NOMO-1 (cell line): ENCODE measurements at regions not wholly inside any gene's neighbourhood (a gene's known extent, or its start where the extent isn't known, plus 50 kb on each side); places are given as distances from the start of the nearest gene placed in this dataset.
"Not testable (repeated sequence)": the region's sequence is repeated elsewhere in the genome, so short reads cannot be mapped to it uniquely, and the experiment has no call there.

Experiments
- DNase-seq, 2 experiments: peaks; one replicate each; lab custom pipeline; 2025; ENCODE audit not compliant: unreplicated experiment in 2 of 2; lab: John Stamatoyannopoulos, UW

DNA sequence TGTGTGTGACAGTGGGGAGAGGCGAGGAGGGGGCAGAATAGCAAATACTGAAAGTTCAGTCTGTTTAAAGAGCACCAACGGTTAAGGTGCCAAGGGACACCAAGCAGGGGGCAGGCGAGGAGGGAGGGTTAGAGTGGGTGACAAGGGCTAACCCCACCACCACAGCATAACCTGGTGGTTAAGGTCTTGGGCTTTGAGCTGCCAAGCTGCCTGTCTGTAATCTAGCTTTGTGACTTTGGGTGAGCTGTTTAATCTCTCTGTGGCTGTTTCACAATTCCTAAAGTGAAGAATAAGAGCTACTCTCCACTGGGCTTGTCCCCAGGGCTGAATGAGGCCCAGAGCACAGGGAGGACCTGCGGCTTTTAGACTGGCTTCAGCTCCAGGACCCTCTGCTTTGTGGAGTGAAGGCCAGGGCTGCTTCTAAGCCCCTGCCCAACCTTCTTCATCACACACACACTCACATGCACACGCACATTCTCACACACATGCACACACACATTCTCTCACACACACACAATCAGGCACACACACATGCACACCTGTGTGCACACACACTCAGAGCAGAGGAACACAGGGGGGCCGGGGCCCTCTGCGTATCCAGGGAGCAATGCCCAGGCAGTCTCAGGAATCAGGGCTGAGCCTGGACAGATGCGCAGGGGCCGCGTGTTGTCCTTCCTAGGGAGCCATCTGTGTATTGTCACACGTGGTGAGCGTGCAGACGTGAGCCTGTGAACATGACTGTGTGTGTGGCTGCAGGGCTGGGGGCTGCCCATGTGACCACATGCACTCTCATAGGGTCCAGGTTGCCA lies 101.6 kb upstream of the TARDBP start:
- DNase-seq: no peak

GRCh38 chr1:10911490-10912166 lies 100.8 kb upstream of the TARDBP start:
- no peak for DNase-seq

DNA sequence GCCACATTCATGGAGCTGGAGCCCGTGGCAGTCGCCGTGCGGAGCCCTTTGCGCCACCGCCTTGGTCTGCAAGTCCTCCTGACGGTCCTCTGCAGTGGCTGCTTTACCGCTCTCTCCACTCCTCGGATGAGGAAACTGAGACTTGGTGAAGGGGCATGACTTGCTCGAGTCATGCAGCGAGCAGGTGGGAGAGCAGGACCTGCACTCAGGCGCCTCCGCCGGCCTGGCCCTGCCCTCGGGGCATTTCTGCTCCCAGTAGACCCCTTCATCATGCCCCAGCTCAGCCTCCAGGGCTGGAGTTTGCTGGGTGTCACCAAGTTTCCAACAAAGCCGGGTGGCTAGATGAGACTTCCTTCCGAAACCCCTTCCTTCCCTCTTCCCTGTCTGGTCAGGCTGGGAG lies 100.0 kb upstream of the TARDBP start:
- no peak for DNase-seq

DNA sequence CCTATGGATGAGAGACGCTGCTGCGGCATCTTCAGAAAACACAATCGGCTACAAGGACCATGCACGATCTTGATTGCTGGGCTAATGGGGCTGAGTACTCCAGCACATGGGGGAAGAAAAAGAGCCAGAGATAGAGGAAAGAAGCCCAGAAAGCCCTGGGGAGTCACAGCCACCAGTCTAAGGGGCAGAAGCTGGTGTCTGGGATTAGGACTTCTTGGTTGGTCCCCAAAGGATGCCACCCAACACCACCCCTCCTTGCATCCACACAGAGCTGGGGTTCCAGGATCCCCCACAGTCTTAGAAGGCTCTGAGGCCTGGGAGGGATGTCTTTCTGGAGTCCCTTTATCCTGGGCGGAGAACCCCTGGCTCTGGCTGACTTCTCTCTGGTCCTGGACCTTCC lies 98.4 kb upstream of the TARDBP start:
- DNase-seq: no peak

DNA sequence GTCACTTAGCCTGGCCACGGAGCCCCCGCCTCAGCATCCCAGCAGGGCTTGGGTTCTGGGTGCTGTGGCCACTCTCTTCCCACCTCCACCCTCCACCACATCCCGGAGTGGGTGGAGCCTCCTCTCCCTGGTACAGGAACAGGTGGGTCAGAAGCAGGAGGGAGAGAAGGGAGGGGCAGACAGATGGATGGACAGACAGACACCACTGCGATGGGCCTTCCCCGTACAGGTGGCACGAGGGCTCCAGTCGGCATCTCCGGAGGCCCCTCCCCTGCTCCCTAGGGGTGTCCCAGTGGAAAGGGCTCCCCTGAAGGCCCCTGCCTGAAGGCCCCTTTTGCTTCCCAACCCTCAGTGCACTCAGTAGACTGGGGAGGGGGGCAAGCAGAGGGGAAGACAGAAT lies 96.9 kb upstream of the TARDBP start:
- DNase-seq: no peak

DNA sequence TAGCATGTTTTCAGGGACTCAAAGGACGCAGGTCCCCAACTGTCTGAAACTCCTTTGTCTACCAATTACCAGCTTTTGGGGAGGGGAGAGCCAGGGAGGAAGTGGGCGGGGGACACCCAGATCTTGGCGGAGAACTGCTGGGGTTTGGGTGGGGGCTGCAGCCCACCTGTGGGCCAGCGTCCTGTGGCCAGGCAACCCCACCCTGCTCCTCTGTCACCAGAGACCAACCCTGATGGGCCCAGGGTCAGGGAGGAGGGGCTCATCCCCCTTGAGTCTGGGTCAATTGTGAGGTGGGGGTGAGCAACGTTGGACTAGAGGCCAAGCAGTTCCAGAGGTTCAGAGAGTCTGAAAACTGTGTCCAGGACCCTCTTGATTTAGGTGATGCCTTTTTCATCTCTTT lies 96.1 kb upstream of the TARDBP start:
- DNase-seq: no peak

DNA sequence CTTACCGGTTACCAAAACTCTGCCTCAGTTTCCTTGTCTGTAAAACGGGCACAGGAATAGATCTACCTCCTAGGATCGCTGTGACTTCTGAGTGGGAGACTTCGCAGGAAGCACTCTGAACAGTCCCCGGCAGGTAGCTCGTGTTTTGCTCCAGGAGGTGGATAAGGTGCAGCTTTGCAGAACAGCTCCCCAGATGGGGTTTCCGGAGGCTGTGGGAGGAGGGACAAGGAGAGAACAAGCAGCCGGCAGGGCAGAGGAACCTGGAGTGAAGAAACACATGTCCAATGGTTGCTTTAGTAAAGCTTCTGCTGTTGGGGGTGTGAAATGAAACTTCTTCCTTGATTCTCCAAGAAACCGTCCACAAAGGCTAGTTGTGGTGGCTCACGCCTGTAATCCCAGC lies 95.5 kb upstream of the TARDBP start:
- DNase-seq: peak in 1 of 2 experiments; percentile 4

GRCh38 chr1:10917513-10918454 lies 94.7 kb upstream of the TARDBP start:
- DNase-seq: peak; percentile 32 to 56

DNA sequence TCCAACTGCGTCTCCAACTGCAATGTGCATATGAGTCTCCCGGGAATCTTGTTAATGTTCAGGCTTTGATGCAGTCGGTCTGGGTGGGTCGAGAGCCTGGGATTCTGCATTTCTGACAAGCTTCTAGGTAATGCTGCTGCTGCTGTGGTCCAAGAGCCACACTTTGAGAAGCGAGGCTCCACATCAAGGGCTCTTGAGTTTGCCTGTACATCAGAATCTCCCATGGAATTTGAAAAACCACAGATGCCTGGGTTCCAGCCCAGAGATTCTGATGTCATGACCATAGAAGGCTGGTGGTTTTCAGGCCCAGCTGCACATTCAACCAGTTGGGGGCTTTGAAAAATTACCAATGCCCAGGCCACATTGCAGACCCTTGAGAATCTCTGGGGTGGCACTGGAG lies 93.9 kb upstream of the TARDBP start:
- DNase-seq: no peak

DNA sequence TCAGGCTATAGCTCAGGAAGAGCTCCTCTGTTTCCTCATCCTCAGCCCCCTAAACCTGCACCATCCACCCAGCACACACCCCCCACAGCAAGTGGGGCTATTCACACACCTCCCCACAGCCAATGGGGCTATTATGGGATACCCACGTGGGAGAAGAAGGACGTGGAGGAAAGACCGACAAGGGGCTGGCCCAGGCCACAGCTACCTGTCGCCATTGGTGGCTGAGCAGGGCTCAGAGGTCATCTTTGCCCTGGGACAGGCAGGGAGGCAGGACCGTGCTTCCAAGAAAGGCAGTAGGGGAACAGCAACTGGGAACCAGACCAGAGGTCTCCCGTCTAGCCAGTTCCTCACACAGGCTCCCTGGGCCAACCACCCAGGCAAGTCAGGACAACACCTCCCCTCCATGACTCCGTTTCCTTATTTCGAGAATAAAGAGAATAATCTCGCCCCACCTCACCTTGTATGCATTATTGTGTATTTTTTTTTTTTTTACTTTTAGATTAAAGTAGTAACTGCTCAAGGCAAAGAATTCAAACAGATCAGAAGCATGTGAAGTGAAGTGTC lies 92.3 kb upstream of the TARDBP start:
- no peak for DNase-seq

- not testable (repeated sequence) for DNase-seq
Measured at GRCh38 chr1:10922315-10923060, 90.0 kb upstream of the TARDBP start.

DNA sequence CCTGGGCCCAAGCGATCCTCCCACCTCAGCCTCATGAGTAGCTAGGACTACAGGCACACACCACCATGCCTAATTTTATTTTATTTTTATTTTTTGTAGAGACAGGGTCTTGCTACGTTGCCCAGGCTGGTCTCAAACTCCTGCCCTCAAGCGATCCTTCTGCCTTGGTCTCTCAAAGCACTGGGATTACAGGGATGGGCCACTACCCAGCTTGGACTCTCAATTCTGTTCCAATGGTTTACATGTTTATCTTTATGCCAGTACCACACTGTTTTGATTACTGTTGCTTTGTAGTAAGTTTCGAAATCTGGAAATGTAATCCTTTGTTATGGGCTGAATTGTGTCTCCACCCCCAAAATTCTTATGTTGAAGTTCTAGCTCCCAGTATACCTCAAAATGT lies 88.4 kb upstream of the TARDBP start:
- no peak for DNase-seq

DNA sequence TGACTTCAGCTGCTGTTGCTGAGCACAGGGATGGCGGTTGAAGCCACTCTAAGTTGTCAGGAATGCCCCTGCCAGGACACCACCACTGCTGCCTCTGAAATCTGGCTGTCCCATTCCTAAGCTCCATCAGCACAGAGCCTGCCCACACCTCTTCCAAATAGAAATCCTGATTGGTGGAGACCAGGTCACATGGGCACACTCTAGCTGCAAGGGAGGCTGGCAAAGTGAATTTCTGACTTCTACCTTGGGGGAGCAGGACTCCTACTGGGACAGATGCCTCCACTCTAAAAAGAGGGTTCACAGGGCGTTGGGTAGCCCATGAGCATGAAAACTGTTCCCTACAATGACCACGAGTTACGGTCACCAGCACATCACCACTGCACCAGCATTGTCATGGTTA lies 83.8 kb upstream of the TARDBP start:
- no peak for DNase-seq

DNA sequence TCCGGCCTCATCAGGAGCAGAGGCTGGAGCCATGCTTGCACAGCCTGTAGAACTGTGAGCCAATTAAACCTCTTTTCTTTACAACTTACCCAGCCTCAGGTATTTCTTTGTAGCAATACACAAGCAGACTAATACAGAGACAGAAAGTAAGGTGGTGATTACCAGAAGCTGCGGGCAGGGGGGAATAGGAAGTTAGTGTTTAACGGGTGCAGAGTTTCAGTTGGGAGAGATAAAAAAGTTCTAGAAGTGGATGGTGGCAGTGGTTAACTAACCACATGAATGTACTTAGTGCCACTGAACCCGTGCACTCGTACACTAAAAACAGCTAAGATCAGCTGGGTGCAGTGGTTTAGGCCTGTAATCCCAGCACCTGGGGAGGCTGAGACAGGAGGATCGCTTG lies 80.4 kb upstream of the TARDBP start:
- DNase-seq: peak; percentile 27 to 32

- no peak for DNase-seq
Measured at GRCh38 chr1:10934150-10934818, 78.2 kb upstream of the TARDBP start.

GRCh38 chr1:10935246-10935645 lies 77.2 kb upstream of the TARDBP start:
- DNase-seq: no peak

GRCh38 chr1:10935724-10936123 lies 76.7 kb upstream of the TARDBP start:
- DNase-seq: no peak

DNA sequence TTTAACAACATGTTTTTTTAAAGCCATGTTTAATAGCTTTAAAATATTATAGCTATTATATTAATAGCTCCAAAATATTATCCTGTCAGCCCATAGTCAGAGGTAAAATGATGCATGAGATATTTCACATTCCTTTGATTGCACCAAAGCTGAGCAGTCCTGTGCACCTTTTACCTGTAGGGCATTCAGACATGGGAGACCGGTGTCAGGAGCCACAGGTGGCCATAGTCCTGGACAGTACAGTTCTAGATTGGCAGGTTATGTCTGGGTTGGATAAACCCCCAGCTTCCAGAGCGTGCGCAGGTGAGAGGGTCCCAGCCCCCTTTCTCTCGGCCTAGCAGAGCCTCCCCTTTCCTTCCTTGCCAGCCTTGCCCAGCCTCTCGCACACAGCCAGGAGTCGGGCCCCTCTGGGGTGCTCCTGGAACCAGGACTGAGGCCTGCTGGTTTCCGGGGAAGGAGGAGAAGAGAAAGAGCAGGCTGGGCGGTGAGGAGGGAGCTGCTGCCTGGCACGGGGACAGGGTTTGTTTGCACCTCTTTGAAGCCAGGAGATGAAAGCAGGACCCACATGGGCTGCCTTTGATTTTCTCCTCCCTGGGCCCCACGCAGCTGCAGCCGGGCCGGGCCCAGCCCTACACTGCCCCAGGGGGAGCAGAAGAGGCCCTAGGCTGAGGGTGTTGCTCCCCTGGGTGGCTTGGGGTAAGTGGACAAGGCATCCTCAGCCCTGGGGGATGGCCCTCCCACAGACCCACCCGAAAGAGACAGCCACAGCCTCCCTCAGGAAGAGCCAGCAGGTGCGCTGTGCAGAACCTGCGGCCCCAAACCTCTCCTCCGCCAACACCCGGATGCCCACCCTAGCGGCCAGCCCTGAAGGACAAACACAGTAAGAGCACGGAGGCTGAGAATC lies 75.2 kb upstream of the TARDBP start:
- DNase-seq: no peak
